ENCODE measurements at regions not wholly inside any gene's neighbourhood (a gene's known extent, or its start where the extent isn't known, plus 50 kb on each side); places are given as distances from the start of the nearest gene placed in this dataset.

- no peak for TF ChIP-seq CTCF (IDR thresholded peaks at IDR 0.05; ENCODE audit: borderline replicate concordance)
- DNase-seq: no peak
- intact Hi-C loops (cut with micrococcal nuclease): no loop called here
- Histone ChIP-seq H3K27ac (replicated peaks) (no peak overlapping the region), H3K9me3 (replicated peaks) (peaks cover 12% of the 10 kb centered on the region), H3K27me3 (ENCODE audit: low read depth) (peaks cover 19% of the 10 kb centered on the region), H3K4me3 (no peak overlapping the region), H3K4me1 (no peaks in the 10 kb centered on the region), H3K36me3 (no peaks in the 10 kb centered on the region)
Measured at GRCh38 chr7:54955296-54955695, 63.5 kb upstream of the EGFR start.

DNA sequence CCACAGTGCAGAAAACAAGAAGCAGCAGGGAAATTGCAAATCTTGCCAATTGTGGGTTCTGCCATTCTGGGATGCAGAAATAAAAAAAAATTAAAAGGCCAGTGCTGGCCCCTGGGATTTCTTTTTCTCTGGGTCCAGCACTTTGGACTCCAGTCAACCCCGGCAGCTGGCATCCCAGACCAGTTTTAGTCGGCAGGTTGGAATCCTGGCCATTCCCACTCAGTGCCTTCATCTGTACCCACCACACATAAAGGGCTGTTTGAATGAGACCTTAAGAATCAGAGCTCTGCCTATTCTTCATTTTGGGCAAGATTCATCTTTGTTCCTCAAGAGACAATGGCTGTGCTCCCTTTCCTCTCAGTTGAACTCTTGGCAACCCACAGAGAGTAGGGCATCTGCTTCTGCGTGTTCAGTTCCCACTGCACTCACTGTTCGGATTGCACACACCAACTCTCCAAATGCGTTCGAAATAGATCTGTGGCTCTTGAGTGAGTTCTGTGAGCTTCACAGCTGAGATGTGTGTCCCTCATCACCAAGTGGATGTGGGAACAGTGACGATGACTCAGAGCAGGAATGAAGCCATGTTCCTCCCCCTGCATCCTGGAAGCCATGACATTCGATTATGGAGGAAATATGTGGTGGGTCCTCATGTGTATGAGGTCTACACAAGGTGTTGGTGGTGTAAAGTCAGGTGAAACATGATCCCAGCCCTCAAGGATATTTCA is 63.0 kb upstream of the EGFR start:
- Histone ChIP-seq H3K4me3 (no peak overlapping the region), H3K9me3 (replicated peaks) (peaks cover 9% of the 10 kb centered on the region), H3K4me1 (no peaks in the 10 kb centered on the region), H3K27ac (replicated peaks) (no peak overlapping the region), H3K36me3 (no peaks in the 10 kb centered on the region), H3K27me3 (ENCODE audit: low read depth) (peaks cover 19% of the 10 kb centered on the region)
- no peak for TF ChIP-seq CTCF (IDR thresholded peaks at IDR 0.05; ENCODE audit: borderline replicate concordance)
- no peak for DNase-seq
- intact Hi-C loops (cut with micrococcal nuclease): no loop called here

DNA sequence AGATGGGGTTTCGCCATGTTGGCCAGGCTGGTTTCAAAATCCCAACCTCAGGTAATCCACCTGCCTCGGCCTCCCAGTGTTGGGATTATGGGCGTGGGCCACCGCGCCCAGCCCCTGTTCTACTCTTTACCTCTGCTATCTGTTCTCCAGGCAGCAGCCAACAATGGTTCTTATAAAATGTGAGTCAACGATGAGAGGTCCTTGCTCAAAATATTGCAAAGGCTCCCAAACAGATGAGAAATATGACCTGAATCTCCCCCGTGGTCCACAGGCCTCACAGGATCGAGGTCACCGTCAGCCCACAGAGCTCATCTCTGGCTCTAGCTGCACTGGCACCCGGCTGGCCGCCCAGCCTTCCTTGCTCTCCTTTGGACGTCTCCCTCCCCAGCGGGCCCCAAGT is 62.0 kb upstream of the EGFR start:
- Histone ChIP-seq H3K27me3 (ENCODE audit: low read depth) (peaks cover 19% of the 10 kb centered on the region), H3K4me1 (no peaks in the 10 kb centered on the region), H3K36me3 (no peaks in the 10 kb centered on the region), H3K4me3 (no peak overlapping the region), H3K27ac (replicated peaks) (no peak overlapping the region), H3K9me3 (replicated peaks) (no peaks in the 10 kb centered on the region)
- intact Hi-C loops (cut with micrococcal nuclease): no loop called here
- no peak for DNase-seq
- TF ChIP-seq CTCF (IDR thresholded peaks at IDR 0.05; ENCODE audit: borderline replicate concordance): no peak

GRCh38 chr7:54960517-54960916 is 58.3 kb upstream of the EGFR start:
- H3K9me3 ChIP-seq (replicated peaks): peaks cover 7% of the 10 kb centered on the region
- no peak for DNase-seq
- H3K27ac ChIP-seq (replicated peaks): no peak overlapping the region
- TF ChIP-seq CTCF (IDR thresholded peaks at IDR 0.05; ENCODE audit: borderline replicate concordance): no peak
- no peak overlapping the region for H3K4me3 ChIP-seq
- H3K4me1 ChIP-seq: no peaks in the 10 kb centered on the region
- peaks cover 19% of the 10 kb centered on the region for H3K27me3 ChIP-seq (ENCODE audit: low read depth)
- intact Hi-C loops (cut with micrococcal nuclease): no loop called here
- no peaks in the 10 kb centered on the region for H3K36me3 ChIP-seq

- intact Hi-C loops (cut with micrococcal nuclease): no loop called here
- H3K4me1 ChIP-seq: no peaks in the 10 kb centered on the region
- no peak overlapping the region for H3K27ac ChIP-seq (replicated peaks)
- H3K27me3 ChIP-seq (ENCODE audit: low read depth): peaks cover 19% of the 10 kb centered on the region
- DNase-seq: no peak
- H3K9me3 ChIP-seq (replicated peaks): peaks cover 7% of the 10 kb centered on the region
- no peak overlapping the region for H3K4me3 ChIP-seq
- H3K36me3 ChIP-seq: no peaks in the 10 kb centered on the region
- no peak for TF ChIP-seq CTCF (IDR thresholded peaks at IDR 0.05; ENCODE audit: borderline replicate concordance)
Measured at GRCh38 chr7:54961391-54961790, 57.4 kb upstream of the EGFR start.
